ENCODE measurements at regions not wholly inside any gene's neighbourhood (a gene's known extent, or its start where the extent isn't known, plus 50 kb on each side); places are given as distances from the start of the nearest gene placed in this dataset.
"Not testable (repeated sequence)": the region's sequence is repeated elsewhere in the genome, so short reads cannot be mapped to it uniquely, and the experiment has no call there.

DNA sequence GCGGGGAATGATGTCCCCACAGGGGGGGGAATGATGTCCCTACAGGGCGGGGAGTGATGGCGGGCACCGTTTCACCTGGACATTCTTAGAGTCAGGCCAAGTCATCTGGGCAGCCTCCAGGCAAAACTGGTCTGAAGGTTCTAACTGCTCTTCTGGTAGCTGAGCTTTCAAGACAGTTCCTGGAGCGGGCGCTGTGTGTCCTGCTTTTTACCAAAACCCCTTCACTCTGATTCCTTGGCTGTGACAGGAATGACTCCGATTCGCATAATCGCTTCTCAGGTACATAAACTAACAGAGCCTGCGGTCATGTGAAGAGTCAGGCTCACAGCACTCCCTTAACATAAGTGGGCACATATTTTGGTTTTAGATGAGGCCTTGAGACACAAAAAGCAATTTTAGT is 836.0 kb downstream of the TRIML1 start:
- no peak for DNase-seq

DNA sequence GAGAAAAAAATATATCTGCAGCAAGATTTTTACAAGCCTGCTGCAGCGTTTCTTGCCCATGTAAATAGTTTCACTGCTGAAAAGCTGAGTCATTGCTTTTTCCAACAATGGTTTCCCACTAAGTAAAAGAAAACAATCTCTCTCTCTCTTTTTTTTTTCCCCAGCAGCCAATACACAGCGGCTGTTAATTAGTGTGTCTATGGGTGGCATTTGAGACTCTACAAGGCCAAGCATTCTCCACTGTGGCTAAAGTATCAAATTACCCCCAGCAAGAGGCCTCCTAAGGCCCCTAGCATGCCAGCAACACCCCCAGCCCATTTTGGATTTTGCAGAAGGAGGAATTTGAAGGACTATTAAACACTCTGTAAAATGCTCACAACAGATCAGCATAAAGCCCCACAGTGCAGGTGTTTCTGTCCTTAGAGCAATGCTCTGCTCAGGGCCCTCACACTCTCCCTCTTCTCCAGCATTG is 837.4 kb downstream of the TRIML1 start:
- peak in 1 of 2 donors; percentile 27 for DNase-seq

DNA sequence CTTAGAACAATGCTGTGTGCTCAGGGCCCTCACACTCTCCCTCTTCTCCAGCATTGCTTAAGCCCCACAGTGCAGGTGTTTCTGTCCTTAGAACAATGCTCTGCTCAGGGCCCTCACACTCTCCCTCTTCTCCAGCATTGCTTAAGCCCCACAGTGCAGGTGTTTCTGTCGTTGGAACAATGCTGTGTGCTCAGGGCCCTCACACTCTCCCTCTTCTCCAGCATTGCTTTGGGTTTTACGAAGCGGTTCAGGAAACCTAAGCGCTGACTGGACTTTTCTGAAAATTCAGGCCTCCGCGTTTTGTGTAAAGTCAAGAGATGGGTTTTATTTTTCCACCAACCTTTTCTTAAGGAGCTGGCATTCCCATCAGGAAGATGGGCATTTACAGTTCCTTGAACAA is 838.0 kb downstream of the TRIML1 start:
- not testable (repeated sequence) for DNase-seq

DNA sequence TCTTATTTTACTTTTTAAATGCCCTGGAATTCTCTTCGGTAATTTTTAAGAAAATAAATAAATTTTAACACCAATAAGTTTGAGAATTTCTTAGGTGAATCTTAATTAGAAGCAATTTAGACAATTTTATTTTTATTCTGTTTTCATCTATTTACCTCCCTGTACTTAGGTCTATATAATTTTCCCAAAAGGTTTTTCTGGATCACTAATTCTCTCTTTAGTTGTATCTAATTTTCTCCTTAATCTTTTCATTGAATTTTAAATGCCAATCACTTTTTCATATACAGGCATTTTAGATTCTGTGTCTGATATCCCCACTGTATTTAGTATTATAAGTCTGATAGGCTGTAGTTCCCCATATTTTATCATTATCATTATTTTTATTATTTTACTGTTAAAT is 845.3 kb downstream of the TRIML1 start:
- DNase-seq, result no peak

DNA sequence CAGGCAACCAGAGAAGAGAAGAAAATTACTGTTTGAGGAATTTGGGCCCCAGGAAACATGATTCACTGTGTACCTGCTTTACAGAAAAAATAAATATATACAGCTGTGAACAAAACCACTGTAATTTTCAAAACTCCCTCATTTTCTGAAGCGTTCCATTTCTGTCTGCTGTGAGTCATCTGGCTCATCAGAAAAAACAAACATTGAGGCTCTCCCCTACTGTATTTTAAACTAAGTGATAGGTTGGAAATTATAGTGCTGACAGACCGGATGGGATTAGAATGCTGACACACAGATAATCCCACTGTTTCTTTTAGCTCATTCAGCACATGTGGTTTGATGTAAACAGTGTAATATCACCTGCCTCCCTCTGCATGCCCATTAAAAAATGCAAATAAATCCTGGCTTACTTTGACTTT is 847.0 kb downstream of the TRIML1 start:
- DNase-seq, result no peak

DNA sequence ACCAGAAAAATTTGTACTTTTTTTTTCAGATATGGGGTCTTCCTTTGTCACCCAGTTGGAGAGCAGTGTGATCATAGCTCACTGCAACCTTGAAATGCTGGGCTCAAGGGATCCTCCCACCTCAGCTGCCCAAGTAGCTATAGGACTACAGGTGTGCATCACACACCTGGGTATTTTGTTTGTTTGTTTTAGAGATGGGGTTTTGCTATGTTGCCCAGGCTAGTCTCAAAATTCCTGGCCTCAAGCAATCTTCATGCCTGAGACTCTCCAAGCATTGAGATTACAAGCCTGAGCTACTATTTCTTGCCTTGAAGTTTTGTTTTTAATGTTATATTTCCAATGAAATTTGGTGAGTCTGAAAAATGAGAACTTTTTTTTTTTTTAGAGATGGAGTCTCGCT is 847.8 kb downstream of the TRIML1 start:
- no peak for DNase-seq

DNA sequence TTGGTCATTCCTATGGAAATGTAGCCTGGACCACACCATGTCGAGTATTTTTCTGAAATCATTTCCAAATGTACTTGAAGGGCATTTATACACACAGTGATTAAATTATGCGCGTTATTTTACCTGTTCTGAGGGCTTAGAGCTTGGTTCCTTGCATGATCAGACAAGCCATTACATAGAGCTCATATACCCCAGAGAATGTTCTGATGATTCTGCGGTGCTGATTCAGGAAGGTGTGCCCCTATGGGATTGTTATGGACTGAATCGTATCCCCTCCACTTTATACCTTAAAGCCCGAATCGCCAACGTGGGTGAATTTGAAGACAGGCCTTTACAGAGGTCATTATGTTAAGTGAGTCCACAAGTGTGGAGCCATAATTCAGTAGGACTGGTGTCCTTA is 848.9 kb downstream of the TRIML1 start:
- no peak for DNase-seq

DNA sequence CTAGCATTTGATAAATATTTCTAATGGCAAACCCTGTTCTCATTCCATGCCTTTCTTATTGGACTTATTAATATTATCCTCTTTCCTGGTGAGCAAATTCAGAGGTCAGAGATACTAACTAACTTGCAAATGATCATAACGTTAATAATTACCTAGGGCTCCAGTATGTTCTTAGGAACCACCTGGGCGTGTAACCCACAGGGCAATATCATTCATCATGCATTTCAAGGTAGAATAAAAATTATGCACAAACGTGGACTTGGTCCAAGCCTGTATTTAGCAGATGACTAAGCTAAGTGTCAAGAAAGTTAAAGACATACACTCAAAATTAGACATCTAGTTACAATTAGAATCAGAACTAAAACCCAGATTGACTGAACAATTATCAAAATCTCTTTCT is 850.1 kb downstream of the TRIML1 start:
- DNase-seq, result no peak

DNA sequence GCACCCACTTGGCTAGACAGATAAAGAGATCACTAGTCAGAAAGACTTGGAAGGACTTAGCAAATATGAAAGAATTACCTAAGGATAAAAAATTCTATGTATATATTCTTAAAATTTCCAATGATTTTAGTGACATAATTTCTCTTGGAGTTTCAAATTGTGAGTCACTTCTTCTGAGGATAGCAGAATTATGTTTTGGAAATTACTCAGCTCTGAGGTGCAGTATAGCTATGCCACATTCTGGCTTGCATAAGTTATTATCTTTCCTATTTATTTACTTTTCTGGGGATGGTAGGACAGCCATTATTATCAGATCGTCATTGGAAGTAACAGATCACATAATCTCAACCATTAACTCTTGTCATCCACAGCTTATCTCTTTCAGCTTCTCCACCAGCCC is 853.5 kb downstream of the TRIML1 start:
- no peak for DNase-seq

DNA sequence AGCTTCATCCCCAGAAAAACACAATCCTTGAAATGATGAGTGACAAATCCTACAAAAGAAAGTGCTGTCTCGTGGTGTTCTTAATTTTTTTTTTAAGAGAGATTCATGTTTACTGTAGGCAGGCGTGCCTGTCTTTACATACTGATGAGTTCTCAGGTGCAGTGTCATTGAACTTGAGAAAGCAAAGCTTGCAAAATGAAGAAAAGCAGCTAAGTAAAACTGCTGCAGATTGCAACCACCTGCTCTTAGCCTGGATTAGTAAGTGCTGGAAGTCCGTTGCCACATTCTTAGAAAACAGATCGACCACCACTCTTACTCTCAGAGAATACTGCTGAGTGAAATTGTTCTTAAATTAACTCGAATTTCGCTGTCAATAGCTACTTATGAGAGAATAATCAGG is 854.6 kb downstream of the TRIML1 start:
- DNase-seq, result no peak

DNA sequence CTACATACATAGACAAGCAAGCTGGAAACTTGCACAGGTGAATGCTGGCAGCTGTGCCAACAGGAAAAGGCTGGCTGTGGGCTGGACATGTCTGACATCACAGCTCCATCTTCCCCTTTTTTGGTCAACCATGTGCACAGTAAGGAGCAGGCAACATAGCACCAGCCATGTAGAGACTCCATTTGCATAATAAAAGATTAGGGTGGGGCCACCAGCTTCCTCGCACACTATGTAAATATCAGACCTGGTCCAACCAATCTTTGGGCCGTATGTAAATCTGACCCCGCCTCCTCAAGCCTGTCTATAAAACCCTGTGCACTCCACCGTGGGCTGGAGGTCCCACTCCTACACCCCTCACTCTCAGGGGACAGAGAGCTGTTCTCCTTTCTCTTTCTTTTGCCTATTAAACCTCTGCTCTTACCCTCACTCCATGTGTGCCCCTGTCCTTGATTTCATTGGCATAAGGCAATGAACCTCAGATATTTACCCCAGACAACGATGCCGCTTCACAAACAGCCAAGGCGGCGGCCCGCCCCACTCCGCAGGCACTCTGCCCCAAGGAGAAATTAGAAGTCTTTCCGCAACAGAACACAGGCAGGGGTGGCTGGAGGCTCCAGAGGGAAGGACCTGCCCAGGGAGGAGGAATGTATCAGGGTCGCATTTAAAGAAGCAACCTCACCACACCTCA is 862.2 kb downstream of the TRIML1 start:
- no peak for DNase-seq

DNA sequence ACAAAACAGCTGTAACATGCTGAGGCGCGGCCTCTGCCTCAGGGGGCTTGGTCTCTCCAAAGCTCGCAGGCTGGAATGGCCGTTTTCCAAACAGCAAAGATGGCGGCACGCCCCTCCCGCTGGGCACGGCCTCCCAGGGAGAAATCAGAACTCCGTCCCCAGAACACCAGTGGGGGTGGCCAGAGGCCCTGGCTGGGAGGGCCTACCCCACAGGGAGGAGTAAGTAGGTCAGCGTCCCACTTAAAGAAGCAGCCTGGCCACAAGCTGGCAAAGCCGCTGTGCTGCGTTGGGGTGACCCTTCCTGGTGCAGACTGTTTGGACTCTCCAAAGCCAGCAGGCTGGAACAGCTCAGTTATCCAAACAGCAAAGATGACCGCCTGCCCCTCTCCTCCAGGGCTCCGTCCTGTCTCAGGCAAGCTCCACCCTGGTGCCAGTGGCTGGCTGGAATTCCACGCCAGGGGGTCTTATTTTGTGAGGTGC is 862.8 kb downstream of the TRIML1 start:
- no peak for DNase-seq

DNA sequence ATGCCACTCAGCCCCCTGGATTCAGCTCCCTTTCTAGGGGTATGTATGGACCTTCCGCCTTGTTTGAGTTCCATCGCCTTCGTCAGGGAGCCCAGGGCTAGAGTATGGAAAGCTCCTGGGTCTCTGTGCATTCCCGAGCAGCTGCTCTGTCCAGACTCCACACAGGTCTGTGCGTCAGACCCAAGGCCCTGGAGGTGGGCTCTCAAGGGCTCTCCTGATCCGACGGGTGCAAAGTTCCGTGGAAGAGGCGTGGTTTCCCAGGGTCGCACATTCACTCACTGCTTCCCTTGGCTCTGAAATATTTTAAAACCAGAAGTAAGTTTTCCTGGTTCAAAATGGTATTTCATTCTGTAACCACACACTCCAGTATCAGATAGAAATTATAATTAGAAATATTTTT is 863.2 kb downstream of the TRIML1 start:
- DNase-seq, result no peak

DNA sequence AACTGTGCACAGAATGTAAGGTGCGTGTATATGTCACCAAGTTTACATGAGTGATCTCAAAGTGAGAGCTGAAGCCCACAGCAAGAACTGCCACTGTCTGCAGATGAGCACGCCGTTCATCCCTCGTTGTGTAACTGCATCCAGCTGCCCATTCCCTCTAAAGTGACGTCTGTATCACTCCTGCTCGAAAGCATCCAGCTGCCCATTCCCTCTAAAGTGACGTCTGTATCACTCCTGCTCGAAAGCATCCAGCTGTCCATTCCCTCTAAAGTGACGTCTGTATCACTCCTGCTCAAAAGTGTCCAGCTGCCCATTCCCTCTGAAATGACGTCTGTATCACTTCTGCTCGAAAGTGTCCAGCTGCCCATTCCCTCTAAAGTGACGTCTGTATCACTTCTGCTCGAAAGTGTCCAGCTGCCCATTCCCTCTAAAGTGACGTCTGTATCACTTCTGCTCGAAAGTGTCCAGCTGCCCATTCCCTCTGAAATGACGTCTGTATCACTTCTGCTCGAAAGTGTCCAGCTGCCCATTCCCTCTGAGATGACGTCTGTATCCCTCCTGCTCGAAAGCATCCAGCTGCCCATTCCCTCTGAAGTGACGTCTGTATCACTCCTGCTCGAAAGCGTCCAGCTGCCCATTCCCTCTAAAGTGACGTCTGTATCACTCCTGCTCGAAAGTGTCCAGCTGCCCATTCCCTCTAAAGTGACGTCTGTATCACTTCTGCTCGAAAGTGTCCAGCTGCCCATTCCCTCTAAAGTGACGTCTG is 871.4 kb downstream of the TRIML1 start:
- DNase-seq, result not testable (repeated sequence)

DNA sequence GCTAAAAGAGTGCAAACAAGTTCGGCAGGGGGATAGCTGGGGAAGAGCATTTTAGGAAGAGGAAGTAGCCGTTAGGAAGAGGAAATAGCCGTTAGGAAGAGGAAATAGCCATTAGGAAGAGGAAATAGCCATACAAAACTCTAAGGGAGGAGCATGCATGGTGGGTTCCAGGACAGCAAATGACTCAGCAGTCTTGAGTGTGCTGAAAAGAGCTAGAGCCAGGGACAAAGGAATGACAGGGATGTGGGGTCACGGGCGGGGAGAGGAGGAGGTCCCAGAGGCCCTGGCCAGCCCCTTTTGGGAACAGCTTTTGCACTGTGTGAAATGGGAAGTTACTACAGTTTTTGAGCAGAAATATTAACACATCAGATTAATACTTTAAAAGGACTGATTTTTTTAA is 882.6 kb downstream of the TRIML1 start:
- DNase-seq, result no peak

DNA sequence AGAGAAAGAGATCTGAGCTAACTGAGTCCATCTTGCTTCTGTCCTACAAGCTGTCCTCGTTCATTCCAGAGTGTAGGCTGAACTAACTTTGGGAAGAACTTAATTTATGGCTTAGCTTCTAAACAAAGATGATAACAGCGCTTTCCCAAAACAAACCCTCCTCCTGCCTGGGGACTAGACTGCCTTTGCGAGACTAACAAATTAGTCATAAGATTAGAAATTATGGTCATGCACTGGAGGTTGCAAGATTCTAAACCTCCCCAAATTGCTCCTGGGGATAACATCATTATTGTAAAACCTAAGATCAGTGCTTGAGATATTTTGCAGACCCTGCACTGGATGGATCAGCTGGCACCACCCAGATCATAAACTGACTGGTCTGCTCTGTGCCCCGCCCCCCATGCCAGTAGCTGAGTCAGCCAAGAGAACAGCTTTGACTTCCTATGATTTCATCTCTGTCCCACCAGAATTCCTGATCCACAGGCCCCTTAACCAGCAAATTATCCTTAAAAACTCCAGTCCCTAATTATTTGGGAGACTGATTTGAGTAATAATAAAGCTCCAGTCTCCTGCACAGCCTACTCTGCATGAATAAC is 883.3 kb downstream of the TRIML1 start:
- DNase-seq, result no peak

DNA sequence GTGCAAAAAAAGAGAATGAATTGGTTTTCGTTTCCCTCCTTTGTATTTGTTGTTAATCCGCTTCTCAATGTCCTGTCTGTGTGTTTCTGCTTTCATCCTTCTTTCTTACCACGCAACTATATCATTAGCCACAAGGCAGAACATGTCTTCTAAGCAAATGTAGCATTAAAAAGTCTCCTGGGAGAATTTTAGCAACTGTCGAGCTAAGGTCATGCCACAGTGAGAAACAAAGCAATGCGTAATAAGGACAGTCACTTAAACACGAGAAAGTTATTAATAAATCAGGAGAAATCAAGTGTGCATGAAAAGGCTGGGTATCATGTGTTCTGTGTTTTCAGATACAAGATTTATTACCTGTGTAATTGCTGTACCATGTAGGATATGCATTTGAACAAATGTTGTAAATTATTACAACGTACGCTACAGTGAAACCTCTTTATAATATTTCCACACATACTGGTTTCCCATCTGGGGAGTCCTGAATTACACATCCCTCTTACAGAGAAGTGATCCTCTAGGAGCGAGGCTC is 890.8 kb downstream of the TRIML1 start:
- no peak for DNase-seq

DNA sequence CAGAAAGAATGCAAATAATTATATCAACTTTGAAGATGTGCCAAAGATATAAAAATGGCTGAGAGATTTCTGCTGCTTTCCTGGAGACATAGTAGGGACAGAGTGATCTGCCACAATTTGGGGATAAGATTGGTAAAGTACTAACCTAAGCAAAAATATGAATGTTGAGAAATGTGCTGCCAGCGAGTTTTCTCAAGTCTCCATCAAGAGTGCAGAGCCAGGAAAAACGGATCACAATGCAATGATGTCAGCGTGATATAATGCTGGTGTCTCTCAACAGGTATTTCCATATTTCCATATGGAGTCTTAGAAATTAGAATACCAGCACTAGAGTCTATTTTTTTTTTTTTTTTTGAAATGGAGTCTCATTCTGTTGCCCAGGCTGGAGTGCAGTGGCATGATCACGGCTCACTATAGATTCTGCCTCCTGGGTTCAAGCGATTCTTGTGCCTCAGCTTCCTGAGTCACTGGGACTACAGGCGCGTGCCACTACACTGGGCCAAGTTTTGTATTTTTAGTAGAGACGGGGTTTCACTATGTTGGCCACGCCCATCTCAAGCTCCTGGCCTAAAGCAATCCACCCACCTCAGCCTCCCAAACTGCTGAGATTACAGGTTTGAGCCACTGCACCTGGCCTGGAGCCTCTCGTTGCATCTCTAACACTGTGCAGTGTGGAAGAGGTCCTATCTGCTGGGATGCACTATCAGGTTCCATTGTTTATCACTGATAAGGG is 893.5 kb downstream of the TRIML1 start:
- no peak for DNase-seq

DNA sequence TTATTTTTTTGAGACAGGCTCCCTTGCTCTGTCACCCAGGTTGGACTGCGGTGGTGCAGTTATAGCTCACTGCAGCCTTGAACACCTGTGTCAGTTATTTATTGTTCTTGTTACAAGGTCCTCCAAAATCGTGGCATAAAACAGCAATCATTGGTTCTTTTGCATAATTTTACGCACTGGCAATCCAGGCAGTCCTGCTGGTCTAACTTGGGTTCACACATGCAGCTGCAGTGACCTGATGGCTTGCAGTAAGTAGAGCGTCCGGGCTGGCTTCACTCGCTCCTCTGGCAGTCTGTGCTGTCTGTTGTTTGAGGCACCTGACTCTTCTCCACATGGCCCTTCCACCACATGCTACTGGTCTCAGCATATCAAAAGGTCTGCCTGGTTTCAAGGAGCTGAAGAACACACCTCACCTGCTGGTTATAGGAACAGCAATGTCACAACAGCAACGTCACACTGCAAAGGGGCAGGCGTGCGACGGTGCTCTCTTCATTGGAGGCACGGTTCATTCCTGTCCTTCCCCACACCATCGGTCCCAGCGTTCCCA is 894.6 kb downstream of the TRIML1 start:
- no peak for DNase-seq

DNA sequence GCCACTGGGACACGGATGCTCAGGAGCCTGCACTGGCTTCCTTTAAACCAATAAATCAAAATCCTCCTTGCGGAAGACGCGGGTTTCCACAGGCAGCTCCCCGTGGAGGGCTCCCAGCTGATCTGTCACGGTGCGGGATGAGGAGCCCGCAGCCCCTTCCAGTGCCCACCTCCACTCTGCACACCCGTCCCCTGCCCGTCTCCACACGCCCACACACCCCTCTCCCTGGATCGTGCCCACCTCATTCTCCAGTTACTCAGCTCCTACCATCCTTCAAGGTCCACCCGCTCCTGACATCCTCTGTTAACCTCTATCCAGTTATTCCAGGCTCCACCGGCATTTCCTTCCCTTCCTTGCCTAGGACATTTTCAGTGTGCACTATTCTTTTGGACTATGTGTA is 895.9 kb downstream of the TRIML1 start:
- no peak for DNase-seq

DNA sequence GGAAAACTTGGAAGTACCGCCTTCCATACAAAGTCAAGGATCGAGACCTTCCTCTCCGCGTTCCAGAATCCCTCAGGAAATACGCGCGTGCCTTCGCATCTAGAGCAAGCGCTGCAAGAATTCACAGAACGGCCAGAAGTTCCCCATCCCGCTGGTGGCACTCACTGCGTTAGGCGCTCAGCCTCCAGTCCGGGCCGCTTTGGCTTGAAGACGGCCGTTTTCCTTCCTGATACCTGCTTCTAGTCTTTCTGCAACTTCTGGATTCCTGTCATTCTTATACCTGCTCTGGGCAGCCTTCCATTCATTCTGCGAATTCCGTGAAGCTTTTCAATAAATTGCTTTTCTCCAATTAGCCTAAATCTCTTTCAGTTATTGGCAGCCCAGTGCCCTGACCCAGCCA is 896.4 kb downstream of the TRIML1 start:
- DNase-seq, result no peak

DNA sequence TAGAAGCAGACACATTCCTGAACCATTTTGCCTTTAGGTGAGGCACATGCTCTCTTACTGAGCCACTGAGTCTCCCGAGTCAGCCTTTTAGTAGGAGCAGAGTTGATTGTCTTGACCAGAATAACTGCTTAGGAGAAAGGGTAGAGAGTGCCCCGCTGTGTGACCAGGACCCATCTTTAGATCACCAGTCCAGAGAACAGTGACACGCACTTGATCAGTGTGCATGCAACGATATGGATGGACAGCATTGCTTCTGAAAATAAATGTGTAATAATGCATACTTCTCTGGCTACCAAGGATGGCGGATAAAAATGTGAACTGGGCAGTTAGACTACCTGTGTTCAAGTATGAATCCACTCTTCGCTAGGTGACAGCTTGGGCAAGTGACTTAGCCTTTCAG is 897.7 kb downstream of the TRIML1 start:
- DNase-seq, result no peak

DNA sequence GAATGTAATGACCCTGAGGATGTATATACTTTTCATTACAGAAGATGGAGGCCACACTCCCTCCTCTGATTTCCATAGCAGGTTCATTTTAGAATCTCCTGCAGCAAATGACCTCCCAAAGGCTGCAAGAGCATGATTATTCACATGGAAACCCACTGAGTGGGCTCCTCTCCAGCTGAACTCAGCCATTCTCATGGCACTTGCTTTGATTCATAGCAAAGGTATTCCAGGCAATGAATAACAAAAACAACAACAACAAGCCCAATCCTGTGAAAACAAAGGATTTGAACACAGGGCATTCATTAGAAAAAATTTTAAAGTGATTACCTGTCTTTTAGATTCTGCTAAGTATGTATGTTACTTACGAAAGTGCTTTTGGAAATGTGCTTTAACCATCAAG is 894.0 kb upstream of the FRG1 start:
- DNase-seq, result no peak

Measured in hippocampal formation (tissue), 2 donors.